ENCODE measurements at regions not wholly inside any gene's neighbourhood (a gene's known extent, or its start where the extent isn't known, plus 50 kb on each side); places are given as distances from the start of the nearest gene placed in this dataset.

DNA sequence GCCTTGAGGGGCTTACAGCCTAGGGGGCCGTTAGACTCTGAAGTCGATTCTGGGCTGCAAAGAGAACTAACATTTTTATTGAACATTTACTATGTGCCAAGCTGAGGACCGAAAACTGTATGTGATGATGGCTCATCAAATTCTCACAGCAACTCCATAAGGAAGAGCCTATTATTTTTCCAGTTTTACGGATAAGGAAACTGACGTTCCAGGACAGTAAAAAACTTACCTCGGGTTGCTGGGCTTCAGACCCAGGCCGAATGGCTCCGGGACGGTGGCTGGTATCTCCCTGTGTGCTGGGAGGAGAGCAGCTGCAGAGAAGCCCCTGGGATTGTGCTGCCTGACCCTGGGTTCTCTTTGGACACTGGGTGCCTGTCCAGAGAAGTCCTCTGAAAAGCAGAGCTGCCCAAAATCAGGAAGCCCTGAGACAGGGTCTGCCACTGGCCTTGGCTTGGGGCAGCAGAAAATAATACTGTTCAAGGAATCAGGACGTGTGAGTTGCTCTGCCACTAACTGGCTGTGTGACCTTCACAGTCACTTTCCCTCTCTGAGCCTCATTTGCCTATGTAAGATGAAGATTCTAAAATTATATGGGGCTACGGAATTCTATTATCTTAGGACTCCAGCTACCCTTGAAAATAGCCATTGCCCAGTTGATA, 116.3 kb upstream of the CPEB4 start:
- Histone ChIP-seq H3K56ac (replicated peaks; ENCODE audit: insufficient read length, low read depth, low read length) (no peak overlapping the region), H2AFZ (ENCODE audit: low read length) (0 out of 2 replicates have a peak overlapping the region, but pooled peaks have one; percentile 94), H3K4me1 (replicated peaks in 1 of 4; ENCODE audit: control insufficient read depth in 3 of 4, insufficient read depth in 4 of 4, low read length in 3 of 4) (peaks cover 3 to 7% (median 7%) of the 10 kb centered on the region in 4 experiments; a peak in 5 of 7 replicates), H2BK15ac (ENCODE audit: low read length) (peak overlapping the region; percentile 73; the same call in 1 of the 2 replicates), H3K18ac (ENCODE audit: extremely low read depth, low read length) (no peak overlapping the region), H3K79me1 (ENCODE audit: low read depth, low read length) (no peaks in the 10 kb centered on the region), H2AK5ac (ENCODE audit: low read depth, low read length) (no peak overlapping the region), H3K36me3 (ENCODE audit: control insufficient read depth in 2 of 4, insufficient read depth in 4 of 4, low read length in 3 of 4) (no peaks in the 10 kb centered on the region), H2BK20ac (ENCODE audit: low read length) (peak overlapping the region; percentile 73; the same call in 1 of the 2 replicates), H3K23me2 (ENCODE audit: low read depth, low read length) (no peaks in the 10 kb centered on the region; the same call in 1 of the 2 replicates), H4K20me1 (replicated peaks in 1 of 2; ENCODE audit: control insufficient read depth in 1 of 2, insufficient read depth in 2 of 2, low read length in 2 of 2) (no peaks in the 10 kb centered on the region), H3K9me3 (ENCODE audit: insufficient read depth in 2 of 2, low read depth in 1 of 2, low read length in 1 of 2) (no peaks in the 10 kb centered on the region), H3K23ac (ENCODE audit: insufficient read length) (no peak overlapping the region), H2BK12ac (ENCODE audit: low read depth, low read length) (peak overlapping the region; percentile 29; the same call in 1 of the 2 replicates), H3K4me3 (ENCODE audit: extremely low read depth in 1 of 4, insufficient read depth in 2 of 4, low read depth in 3 of 4, low read length in 4 of 4) (no peak overlapping the region), H3K27ac (ENCODE audit: low read depth, low read length) (no peak overlapping the region), H2BK5ac (ENCODE audit: low read depth, low read length) (no peak overlapping the region), H4K91ac (replicated peaks; ENCODE audit: insufficient read length, low read length) (no peak overlapping the region), H4K8ac (ENCODE audit: extremely low read depth, insufficient read depth, low read length) (no peak overlapping the region; the same call in 1 of the 2 replicates), H3K4ac (replicated peaks; ENCODE audit: insufficient read length, low read depth, low read length) (no peak overlapping the region), H3K9ac (replicated peaks in 1 of 4; ENCODE audit: extremely low read depth in 1 of 4, low read depth in 3 of 4, low read length in 3 of 4) (no peak overlapping the region), H2BK120ac (replicated peaks; ENCODE audit: low read depth, low read length) (peak overlapping the region; percentile 39), H3K27me3 (replicated peaks in 1 of 4; ENCODE audit: control insufficient read depth in 3 of 4, extremely low read depth in 1 of 4, insufficient read depth in 3 of 4, low read length in 3 of 4) (no peaks in the 10 kb centered on the region; a peak in 2 of 7 replicates), H3K4me2 (ENCODE audit: insufficient read depth in 1 of 2, low read depth in 2 of 2, low read length in 2 of 2) (no peak overlapping the region), H3K79me2 (ENCODE audit: control insufficient read depth in 1 of 2, insufficient read depth in 2 of 2, low read length in 2 of 2) (no peaks in the 10 kb centered on the region), H4K5ac (ENCODE audit: insufficient read length, low read depth, low read length) (no peak overlapping the region), H3K14ac (ENCODE audit: insufficient read length) (no peak overlapping the region)
- WGBS, 2 experiments (ENCODE audit: extremely low coverage in 1 of 2, insufficient coverage in 1 of 2, insufficient read length in 1 of 2, insufficient replicate concordance in 2 of 2, low coverage in 1 of 2, low lambda C conversion rate in 2 of 2, missing lambda C conversion rate in 1 of 2), result 89% methylated on average over 11 of the region's 11 CpGs; no CpG with 5 or more reads in 1 of the 2 experiments
- ChIA-PET POLR2A (ENCODE audit: partially characterized antibody) (interaction anchor here (1.4 kb wide), 1 partner anchor 201 kb away, joined by 3 read pairs; no protein-coding TSS in a partner anchor), CTCF (ENCODE audit: partially characterized antibody) (interaction anchor here (1.0 to 1.4 kb wide), 3 partner anchors 15 to 154 kb away, joined by 3 to 5 read pairs (median 4); no protein-coding TSS in a partner anchor)
- DNase-seq (ENCODE audit: low read depth in 1 of 2, low spot score in 2 of 2), result no peak
- no peak for FAIRE-seq
- TF ChIP-seq SP1 (IDR thresholded peaks at IDR 0.05; ENCODE audit: low read depth, low read length) (no peak), ZNF274 (IDR thresholded peaks at IDR 0.05; ENCODE audit: borderline replicate concordance, extremely low read depth, low read length) (no peak), RNF2 (IDR thresholded peaks at IDR 0.05; ENCODE audit: borderline replicate concordance, low read depth, low read length, missing control alignments, poor library complexity, severe bottlenecking) (no peak), JUN (IDR thresholded peaks at IDR 0.05; ENCODE audit: low read depth, low read length) (no peak), ATF2 (IDR thresholded peaks at IDR 0.05; ENCODE audit: low read length) (no peak), E2F6 (IDR thresholded peaks at IDR 0.05) (no peak), BACH1 (IDR thresholded peaks at IDR 0.05; ENCODE audit: low read length) (no peak), EGR1 (IDR thresholded peaks at IDR 0.05; ENCODE audit: borderline replicate concordance, low read depth, low read length) (no peak), RFX5 (IDR thresholded peaks at IDR 0.05; ENCODE audit: borderline replicate concordance, low read depth, low read length) (no peak), TAF1 (IDR thresholded peaks at IDR 0.05; ENCODE audit: low read depth, low read length) (no peak)
